Uterus (tissue), 2 donors: ENCODE measurements at regions not wholly inside any gene's neighbourhood (a gene's known extent, or its start where the extent isn't known, plus 50 kb on each side); places are given as distances from the start of the nearest gene placed in this dataset.

Source experiments
- CTCF ChIP-seq, 4 experiments: fragments of 200-600 bp in 2 of 4; fragments of 450-650 bp in 2 of 4; sonication (generic) in 2 of 4; IDR thresholded peaks; one replicate each; pipeline ENCODE4 v1.5.1; 2016 to 2019; ENCODE audit warnings: antibody characterized with exemption in 4 of 4, mild to moderate bottlenecking in 2 of 4, moderate library complexity in 1 of 4
- POLR2A ChIP-seq, 2 donors: fragments of 450-650 bp; IDR thresholded peaks; one replicate each; pipeline ENCODE4 v1.6.1; 2016; ENCODE audit warnings: antibody characterized with exemption in 2 of 2, mild to moderate bottlenecking in 1 of 2, moderate library complexity in 1 of 2

- TF ChIP-seq CTCF (IDR thresholded peaks at IDR 0.05) = no peak
- no peak for TF ChIP-seq POLR2A (IDR thresholded peaks at IDR 0.05)
Measured at GRCh38 chr5:85556464-85556863, 1061.3 kb upstream of the COX7C start.
